Spleen (tissue), 11 donors: ENCODE measurements at regions not wholly inside any gene's neighbourhood (a gene's known extent, or its start where the extent isn't known, plus 50 kb on each side); places are given as distances from the start of the nearest gene placed in this dataset.
A peak's percentile ranks its signal among the peaks of the same experiment; 100 is the strongest.

Source experiments
- DNase-seq: peaks from one replicate; pipeline ENCODE4 v3.0.0-alpha.2; 2020
- H3K27ac ChIP-seq, 8 donors: fragments of 200-600 bp; sonication (generic) in 7 of 8; 1 replicate in 4 of 8; 2 replicates in 4 of 8; pipeline versions ENCODE4 v1.5.0 to v1.8.0; 2016 to 2021; ENCODE audit warnings: inconsistent platforms in 4 of 8, mild to moderate bottlenecking in 4 of 8, moderate library complexity in 1 of 8
- H3K27me3 ChIP-seq, 7 donors: fragments of 200-600 bp; sonication (generic) in 6 of 7; replicated peaks in 1 of 7; 1 replicate in 4 of 7; 2 replicates in 3 of 7; pipeline versions ENCODE4 v1.5.0 to v1.8.0; 2016 to 2021; ENCODE audit warnings: inconsistent platforms in 3 of 7, mild to moderate bottlenecking in 1 of 7
- H3K36me3 ChIP-seq, 6 donors: fragments of 200-600 bp; sonication (generic) in 5 of 6; 1 replicate in 4 of 6; 2 replicates in 2 of 6; pipeline versions ENCODE4 v1.5.0 to v1.8.0; 2016 to 2021; ENCODE audit warnings: inconsistent platforms in 2 of 6
- H3K4me1 ChIP-seq, 6 donors: fragments of 200-600 bp; sonication (generic) in 5 of 6; 1 replicate in 3 of 6; 2 replicates in 3 of 6; pipeline versions ENCODE4 v1.5.0 to v1.8.0; 2016 to 2021; ENCODE audit warnings: inconsistent platforms in 3 of 6
- H3K4me3 ChIP-seq, 8 donors: fragments of 200-600 bp; sonication (generic) in 7 of 8; 1 replicate in 4 of 8; 2 replicates in 4 of 8; pipeline versions ENCODE4 v1.5.0 to v1.8.0; 2016 to 2021; ENCODE audit warnings: inconsistent platforms in 4 of 8, mild to moderate bottlenecking in 4 of 8, moderate library complexity in 2 of 8
- H3K9me3 ChIP-seq, 8 donors: fragments of 200-600 bp; sonication (generic) in 7 of 8; 1 replicate in 4 of 8; 2 replicates in 4 of 8; pipeline versions ENCODE4 v1.5.0 to v1.8.0; 2016 to 2021; ENCODE audit warnings: inconsistent platforms in 4 of 8
- POLR2A ChIP-seq, 3 donors: fragments of 450-650 bp; IDR thresholded peaks; one replicate each; pipeline ENCODE4 v1.5.1; 2017; ENCODE audit warnings: antibody characterized with exemption in 3 of 3, mild to moderate bottlenecking in 1 of 3
- POLR2AphosphoS5 ChIP-seq, 3 donors: sonication (generic); formaldehyde crosslinking; IDR thresholded peaks; one replicate each; pipeline ENCODE4 v1.5.1; 2017; ENCODE audit warnings: antibody characterized with exemption in 3 of 3
- WGBS, 5 donors: extraction: QIAGEN DNeasy Blood & Tissue Kit in 3 of 5; methylation state at CpG; one replicate each; pipeline versions ENCODE4 v1.1.5 to v1.1.7; 2013 to 2018; 5-methylcytosine and 5-hydroxymethylcytosine counted together
- intact Hi-C: fragments of 100-400 bp; cut with DNase I; formaldehyde crosslinking; loops from one replicate; pipeline ENCODE4 v1.15.0; 2023; ENCODE audit warnings: low total_unique reads
- TF ChIP-seq, protein P1 (sequence below), 11 experiments: fragments of 200-600 bp in 7 of 11; fragments of 450-650 bp in 4 of 11; sonication (generic) in 4 of 11; IDR thresholded peaks in 8 of 11; conservative IDR thresholded peaks in 3 of 11; 1 replicate in 7 of 11; 2 replicates in 4 of 11; pipeline versions ENCODE4 v1.4.0 to v1.8.0; 2016 to 2021; ENCODE audit warnings: antibody characterized with exemption in 11 of 11, inconsistent platforms in 4 of 11, mild to moderate bottlenecking in 1 of 11
- donor health status: healthy with polysubstance abuse.
- donor health status: DM: no; HTN: no; CAD: no; lungs with moderate emphysema.
- donor health status: DM: no; HTN: no; CAD: no.
- donor health status: Bipolar disorder and iron deficiency.
- donor health status: healthy.
- donor health status: DM: no; HTN: no; CAD: no.
- donor health status: DM: yes; HTN: yes; CAD: no.

DNA sequence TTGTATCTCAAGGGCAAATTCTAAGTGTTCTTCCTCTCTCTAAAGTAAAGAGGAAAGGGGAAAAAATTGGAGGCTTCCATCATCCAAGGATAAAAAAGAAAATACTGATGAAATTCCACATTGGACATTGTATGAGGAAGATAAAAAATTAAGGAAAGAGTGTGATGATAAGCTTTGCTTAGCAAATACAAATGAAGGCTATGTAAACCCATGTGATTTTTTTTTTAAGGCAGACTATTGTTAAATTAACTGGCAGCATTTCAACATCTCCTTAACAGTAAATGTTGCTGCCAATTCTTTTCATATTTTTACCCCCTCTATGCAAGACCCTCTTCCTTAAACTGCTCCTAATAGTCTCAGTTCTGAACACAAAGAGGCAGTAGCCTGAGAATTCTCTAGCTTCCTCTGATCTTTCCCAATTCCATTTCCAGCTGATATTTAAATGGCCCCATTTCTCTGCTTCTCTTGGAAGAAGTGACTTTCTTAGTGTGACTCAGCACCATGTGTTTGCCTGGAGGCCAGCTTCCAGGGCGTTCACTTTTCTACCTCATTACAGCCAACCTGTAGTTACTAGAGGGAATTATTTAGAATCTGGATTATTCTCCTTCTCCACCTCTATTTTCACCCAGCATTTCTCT, 159.7 kb downstream of the TLE1 start:
- H3K36me3 ChIP-seq, result no peaks in the 10 kb centered on the region
- peak overlapping the region; percentile 3 to 79 (median 60) for H3K27ac ChIP-seq
- H3K9me3 ChIP-seq, result no peaks in the 10 kb centered on the region
- H3K4me1 ChIP-seq, result peaks cover 0 to 23% (median 13%) of the 10 kb centered on the region in 6 donors
- TF ChIP-seq, protein P1, sequence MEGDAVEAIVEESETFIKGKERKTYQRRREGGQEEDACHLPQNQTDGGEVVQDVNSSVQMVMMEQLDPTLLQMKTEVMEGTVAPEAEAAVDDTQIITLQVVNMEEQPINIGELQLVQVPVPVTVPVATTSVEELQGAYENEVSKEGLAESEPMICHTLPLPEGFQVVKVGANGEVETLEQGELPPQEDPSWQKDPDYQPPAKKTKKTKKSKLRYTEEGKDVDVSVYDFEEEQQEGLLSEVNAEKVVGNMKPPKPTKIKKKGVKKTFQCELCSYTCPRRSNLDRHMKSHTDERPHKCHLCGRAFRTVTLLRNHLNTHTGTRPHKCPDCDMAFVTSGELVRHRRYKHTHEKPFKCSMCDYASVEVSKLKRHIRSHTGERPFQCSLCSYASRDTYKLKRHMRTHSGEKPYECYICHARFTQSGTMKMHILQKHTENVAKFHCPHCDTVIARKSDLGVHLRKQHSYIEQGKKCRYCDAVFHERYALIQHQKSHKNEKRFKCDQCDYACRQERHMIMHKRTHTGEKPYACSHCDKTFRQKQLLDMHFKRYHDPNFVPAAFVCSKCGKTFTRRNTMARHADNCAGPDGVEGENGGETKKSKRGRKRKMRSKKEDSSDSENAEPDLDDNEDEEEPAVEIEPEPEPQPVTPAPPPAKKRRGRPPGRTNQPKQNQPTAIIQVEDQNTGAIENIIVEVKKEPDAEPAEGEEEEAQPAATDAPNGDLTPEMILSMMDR (IDR thresholded peaks at IDR 0.05 in 8 of 11, conservative IDR thresholded peaks at IDR 0.05 in 3 of 11), result no peak
- TF ChIP-seq POLR2AphosphoS5 (IDR thresholded peaks at IDR 0.05), result no peak
- TF ChIP-seq POLR2A (IDR thresholded peaks at IDR 0.05), result no peak
- no peaks in the 10 kb centered on the region for H3K27me3 ChIP-seq
- WGBS, 5 donors, result 30 to 66% (median 40%) methylated on average over 1 of the region's 1 CpG
- no peak overlapping the region for H3K4me3 ChIP-seq
- intact Hi-C loops, result loop anchor here (10.0 kb wide), 2 partner anchors 65 kb away; no protein-coding TSS in a partner anchor
- no peak for DNase-seq

GRCh38 chr9:81526587-81526986, 162.8 kb downstream of the TLE1 start:
- WGBS, 5 donors, result 72 to 91% (median 83%) methylated on average over 2 of the region's 2 CpGs
- peaks cover 0 to 42% (median 22%) of the 10 kb centered on the region in 6 donors for H3K4me1 ChIP-seq
- TF ChIP-seq, protein P1 (IDR thresholded peaks at IDR 0.05 in 8 of 11, conservative IDR thresholded peaks at IDR 0.05 in 3 of 11), result no peak
- no peak for TF ChIP-seq POLR2AphosphoS5 (IDR thresholded peaks at IDR 0.05)
- no peak for TF ChIP-seq POLR2A (IDR thresholded peaks at IDR 0.05)
- intact Hi-C loops, result loop anchor here (10.0 kb wide), 2 partner anchors 62 to 68 kb away; no protein-coding TSS in a partner anchor
- no peaks in the 10 kb centered on the region for H3K36me3 ChIP-seq
- no peak overlapping the region for H3K27ac ChIP-seq
- H3K4me3 ChIP-seq, result no peak overlapping the region
- H3K9me3 ChIP-seq, result no peaks in the 10 kb centered on the region
- DNase-seq, result no peak
- no peaks in the 10 kb centered on the region for H3K27me3 ChIP-seq

GRCh38 chr9:81522716-81523551, 166.4 kb downstream of the TLE1 start:
- 30 to 39% (median 36%) methylated on average over 8 of the region's 8 CpGs for WGBS, 5 donors
- H3K4me3 ChIP-seq, result peak overlapping the region in 1 of 8 donors; percentile 44
- peak overlapping the region in 6 of 8 donors; percentile 42 to 58 (median 54) for H3K27ac ChIP-seq
- peaks cover 0 to 19% (median 5%) of the 10 kb centered on the region in 6 donors for H3K4me1 ChIP-seq
- TF ChIP-seq POLR2A (IDR thresholded peaks at IDR 0.05), result no peak
- no peak for TF ChIP-seq POLR2AphosphoS5 (IDR thresholded peaks at IDR 0.05)
- TF ChIP-seq, protein P1 (IDR thresholded peaks at IDR 0.05 in 8 of 11, conservative IDR thresholded peaks at IDR 0.05 in 3 of 11), result peak in 10 of 11 experiments; percentile 45 to 73 (median 60)
- no peaks in the 10 kb centered on the region for H3K27me3 ChIP-seq
- intact Hi-C loops, result loop anchor here (5.0 to 10.0 kb wide), 3 partner anchors 58 to 164 kb away; partner anchors contain the start of gene TLE1
- H3K9me3 ChIP-seq, result no peaks in the 10 kb centered on the region
- H3K36me3 ChIP-seq, result no peaks in the 10 kb centered on the region
- DNase-seq, result no peak

DNA sequence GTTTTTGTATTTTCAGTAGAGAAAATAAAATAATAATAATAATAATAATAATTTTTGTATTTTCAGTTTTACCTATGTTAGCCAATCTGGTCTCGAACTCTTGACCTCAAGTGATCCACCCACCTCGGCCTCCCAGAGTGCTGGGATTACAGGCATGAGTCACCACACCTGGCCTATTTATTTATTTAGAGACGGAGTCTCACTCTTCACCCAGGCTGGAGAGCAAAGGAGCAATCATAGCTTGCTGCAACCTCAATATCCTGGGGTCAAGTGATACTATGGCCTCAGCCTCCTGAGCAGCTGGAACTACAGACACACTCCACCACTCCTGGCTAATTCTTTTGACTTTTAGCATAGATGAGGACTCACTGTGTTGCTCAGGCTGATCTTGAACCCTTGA, 167.5 kb downstream of the TLE1 start:
- intact Hi-C loops, result loop anchor here (5.0 to 10.0 kb wide), 3 partner anchors 57 to 165 kb away; partner anchors contain the start of gene TLE1
- no peak for DNase-seq
- Histone ChIP-seq H3K9me3 (no peaks in the 10 kb centered on the region), H3K27ac (no peak overlapping the region), H3K27me3 (no peaks in the 10 kb centered on the region), H3K4me1 (peaks cover 0 to 19% (median 5%) of the 10 kb centered on the region in 6 donors), H3K36me3 (no peaks in the 10 kb centered on the region), H3K4me3 (no peak overlapping the region)
- WGBS, 5 donors, result 77 to 84% (median 78%) methylated on average over 3 of the region's 3 CpGs
- TF ChIP-seq POLR2AphosphoS5 (IDR thresholded peaks at IDR 0.05) (no peak), POLR2A (IDR thresholded peaks at IDR 0.05) (no peak)
- TF ChIP-seq, protein P1 (IDR thresholded peaks at IDR 0.05 in 8 of 11, conservative IDR thresholded peaks at IDR 0.05 in 3 of 11), result no peak
